ENCODE measurements at regions not wholly inside any gene's neighbourhood (a gene's known extent, or its start where the extent isn't known, plus 50 kb on each side); places are given as distances from the start of the nearest gene placed in this dataset.

GRCh38 chr5:88553136-88553875, 284.7 kb upstream of the TMEM161B start:
- no peaks in the 10 kb centered on the region for H3K4me1 ChIP-seq
- WGBS, 2 donors = 91 to 92% methylated on average over 5 of the region's 5 CpGs
- no peak for DNase-seq
- TF ChIP-seq, protein P1, sequence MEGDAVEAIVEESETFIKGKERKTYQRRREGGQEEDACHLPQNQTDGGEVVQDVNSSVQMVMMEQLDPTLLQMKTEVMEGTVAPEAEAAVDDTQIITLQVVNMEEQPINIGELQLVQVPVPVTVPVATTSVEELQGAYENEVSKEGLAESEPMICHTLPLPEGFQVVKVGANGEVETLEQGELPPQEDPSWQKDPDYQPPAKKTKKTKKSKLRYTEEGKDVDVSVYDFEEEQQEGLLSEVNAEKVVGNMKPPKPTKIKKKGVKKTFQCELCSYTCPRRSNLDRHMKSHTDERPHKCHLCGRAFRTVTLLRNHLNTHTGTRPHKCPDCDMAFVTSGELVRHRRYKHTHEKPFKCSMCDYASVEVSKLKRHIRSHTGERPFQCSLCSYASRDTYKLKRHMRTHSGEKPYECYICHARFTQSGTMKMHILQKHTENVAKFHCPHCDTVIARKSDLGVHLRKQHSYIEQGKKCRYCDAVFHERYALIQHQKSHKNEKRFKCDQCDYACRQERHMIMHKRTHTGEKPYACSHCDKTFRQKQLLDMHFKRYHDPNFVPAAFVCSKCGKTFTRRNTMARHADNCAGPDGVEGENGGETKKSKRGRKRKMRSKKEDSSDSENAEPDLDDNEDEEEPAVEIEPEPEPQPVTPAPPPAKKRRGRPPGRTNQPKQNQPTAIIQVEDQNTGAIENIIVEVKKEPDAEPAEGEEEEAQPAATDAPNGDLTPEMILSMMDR (IDR thresholded peaks at IDR 0.05) = no peak
- TF ChIP-seq POLR2A (IDR thresholded peaks at IDR 0.05) = no peak
- H3K27me3 ChIP-seq = no peaks in the 10 kb centered on the region
- H3K4me3 ChIP-seq (replicated peaks in 1 of 3) = no peak overlapping the region
- intact Hi-C loops (cut with DNase I) = no loop called here
- H3K9me3 ChIP-seq = no peaks in the 10 kb centered on the region
- no peak overlapping the region for H3K27ac ChIP-seq
- no peaks in the 10 kb centered on the region for H3K36me3 ChIP-seq

DNA sequence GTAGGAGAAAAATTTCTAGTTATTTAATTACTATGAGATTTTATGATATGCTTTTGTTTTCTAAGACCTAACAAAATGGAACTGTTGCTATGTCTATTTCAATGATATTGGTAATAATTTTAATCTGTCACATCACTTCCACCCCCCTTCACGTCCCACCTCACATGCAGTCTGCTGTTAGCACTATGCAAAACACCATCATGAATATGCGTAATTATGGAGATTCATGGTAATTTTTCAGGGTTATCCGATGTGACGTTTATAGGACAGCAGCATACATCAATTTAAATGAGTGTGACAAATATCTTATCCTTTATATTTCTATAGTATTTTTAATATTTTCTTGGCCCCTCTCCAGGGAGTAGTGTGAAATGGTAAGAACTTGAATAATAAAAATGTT, 283.8 kb upstream of the TMEM161B start:
- TF ChIP-seq, protein P1 (IDR thresholded peaks at IDR 0.05) = no peak
- no peak for TF ChIP-seq POLR2A (IDR thresholded peaks at IDR 0.05)
- WGBS, 2 donors = 81 to 83% methylated on average over 4 of the region's 4 CpGs
- intact Hi-C loops (cut with DNase I) = no loop called here
- Histone ChIP-seq H3K4me3 (replicated peaks in 1 of 3) (no peak overlapping the region), H3K36me3 (no peaks in the 10 kb centered on the region), H3K27ac (no peak overlapping the region), H3K4me1 (no peaks in the 10 kb centered on the region), H3K27me3 (no peaks in the 10 kb centered on the region), H3K9me3 (no peaks in the 10 kb centered on the region)
- no peak for DNase-seq

DNA sequence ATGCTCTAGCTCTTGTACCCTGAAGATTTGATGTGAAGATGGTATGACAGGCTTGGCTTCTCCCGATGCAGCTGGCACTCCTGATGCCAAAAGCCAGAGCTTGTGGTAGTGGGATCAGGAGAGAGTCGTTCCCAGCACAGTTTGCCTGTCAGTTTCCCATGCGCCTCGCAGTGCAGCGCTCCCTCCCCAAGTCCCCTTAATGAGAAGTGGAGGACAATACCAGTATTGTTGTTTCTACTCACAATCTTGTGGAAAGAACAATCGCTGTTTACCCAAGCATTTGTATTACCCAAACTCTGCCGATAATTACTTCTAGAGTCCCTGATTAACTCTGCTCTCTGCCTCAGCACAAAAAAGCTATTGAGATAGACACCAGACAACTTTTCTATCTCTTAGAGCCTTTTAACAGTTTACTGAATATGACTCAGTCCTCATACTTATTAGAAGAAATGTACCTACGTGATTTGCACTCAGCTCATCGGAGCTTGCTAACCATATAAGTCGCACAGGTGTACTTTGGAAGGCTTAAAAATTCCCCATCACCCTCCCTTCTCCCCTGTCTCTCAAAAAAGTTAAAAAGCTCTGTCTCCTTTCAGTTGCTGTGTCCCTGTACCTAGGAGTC, 283.2 kb upstream of the TMEM161B start:
- no peaks in the 10 kb centered on the region for H3K9me3 ChIP-seq
- 34 to 43% methylated on average over 10 of the region's 10 CpGs for WGBS, 2 donors
- no peaks in the 10 kb centered on the region for H3K36me3 ChIP-seq
- no peak overlapping the region for H3K4me3 ChIP-seq (replicated peaks in 1 of 3)
- TF ChIP-seq POLR2A (IDR thresholded peaks at IDR 0.05) = no peak
- TF ChIP-seq, protein P1 (IDR thresholded peaks at IDR 0.05) = no peak
- H3K27ac ChIP-seq = no peak overlapping the region
- intact Hi-C loops (cut with DNase I) = no loop called here
- DNase-seq = no peak
- H3K4me1 ChIP-seq = no peaks in the 10 kb centered on the region
- no peaks in the 10 kb centered on the region for H3K27me3 ChIP-seq

DNA sequence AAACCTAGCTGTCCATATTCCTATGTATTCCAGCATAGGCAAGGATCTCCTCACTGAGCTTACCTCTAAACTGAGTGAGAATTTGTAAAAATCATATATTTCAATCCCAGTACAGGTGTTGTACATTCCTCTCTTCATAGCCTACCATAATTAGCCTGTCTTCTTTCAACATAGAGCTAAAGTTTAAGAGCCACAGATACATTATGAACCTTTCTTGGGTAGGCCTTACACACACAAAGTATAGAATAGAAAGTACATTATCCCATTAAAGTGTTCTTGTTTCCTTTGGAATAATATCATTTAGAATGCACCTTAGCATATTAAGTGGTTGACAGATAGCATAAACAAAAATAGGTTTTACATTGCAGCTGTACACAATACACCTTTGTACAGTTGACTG, 282.1 kb upstream of the TMEM161B start:
- H3K36me3 ChIP-seq = no peaks in the 10 kb centered on the region
- DNase-seq = no peak
- intact Hi-C loops (cut with DNase I) = no loop called here
- no peak overlapping the region for H3K4me3 ChIP-seq (replicated peaks in 1 of 3)
- H3K4me1 ChIP-seq = no peaks in the 10 kb centered on the region
- H3K27ac ChIP-seq = no peak overlapping the region
- no peaks in the 10 kb centered on the region for H3K27me3 ChIP-seq
- TF ChIP-seq, protein P1 (IDR thresholded peaks at IDR 0.05) = no peak
- no peak for TF ChIP-seq POLR2A (IDR thresholded peaks at IDR 0.05)
- H3K9me3 ChIP-seq = no peaks in the 10 kb centered on the region

DNA sequence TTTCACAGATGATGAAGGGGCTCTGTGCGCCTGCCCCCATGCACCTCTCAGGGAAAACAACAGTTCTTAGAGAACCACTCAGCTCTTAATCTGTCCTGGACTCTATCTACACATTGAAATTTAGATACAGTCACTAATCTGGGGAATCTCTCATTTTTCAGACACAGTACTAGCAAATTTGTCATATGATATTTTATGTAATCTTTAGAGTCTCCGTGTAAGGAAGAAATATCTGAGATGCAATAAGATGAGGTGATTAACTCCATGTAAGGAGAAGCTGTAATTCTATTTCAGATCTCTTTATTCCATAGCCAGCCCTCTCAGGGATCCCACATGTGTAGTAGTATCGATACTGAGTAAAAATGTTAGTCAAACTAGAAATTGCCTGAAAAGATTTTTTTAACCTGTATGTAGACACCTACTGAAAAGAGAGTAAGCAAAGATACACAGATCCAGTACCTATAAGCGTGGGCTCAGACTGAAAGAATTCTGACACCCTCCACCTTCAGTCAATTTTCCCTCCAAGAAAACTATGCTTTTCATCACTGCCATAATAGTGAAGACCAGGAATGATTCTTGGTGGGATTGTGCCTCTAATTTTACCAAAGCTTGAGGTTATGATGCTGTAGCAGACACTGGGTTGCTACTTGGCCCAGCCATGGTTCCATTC, 279.6 kb upstream of the TMEM161B start:
- no peaks in the 10 kb centered on the region for H3K27me3 ChIP-seq
- no peaks in the 10 kb centered on the region for H3K4me1 ChIP-seq
- DNase-seq = no peak
- TF ChIP-seq, protein P1 (IDR thresholded peaks at IDR 0.05) = no peak
- TF ChIP-seq POLR2A (IDR thresholded peaks at IDR 0.05) = no peak
- WGBS, 2 donors = 73 to 80% methylated on average over 4 of the region's 4 CpGs
- intact Hi-C loops (cut with DNase I) = no loop called here
- no peak overlapping the region for H3K4me3 ChIP-seq (replicated peaks in 1 of 3)
- H3K36me3 ChIP-seq = no peaks in the 10 kb centered on the region
- no peak overlapping the region for H3K27ac ChIP-seq
- H3K9me3 ChIP-seq = no peaks in the 10 kb centered on the region

Data from thyroid gland (tissue), 4 donors.